H7 (cell line): ENCODE measurements at regions not wholly inside any gene's neighbourhood (a gene's known extent, or its start where the extent isn't known, plus 50 kb on each side); places are given as distances from the start of the nearest gene placed in this dataset.

ENCODE experiments used
- DNase-seq: peaks from one replicate; pipeline ENCODE4 v3.0.0; 2012
- H3K27me3 ChIP-seq: 2 replicates; pipeline ENCODE4 v1.6.0; 2011; ENCODE audit warnings: mild to moderate bottlenecking, low read length; ENCODE audit not compliant: control insufficient read depth, insufficient read depth
- H3K36me3 ChIP-seq: replicated peaks from 2 replicates; pipeline ENCODE4 v1.5.1; 2011; ENCODE audit warnings: low read length; ENCODE audit not compliant: control insufficient read depth, insufficient read depth
- H3K4me3 ChIP-seq: 2 replicates; pipeline ENCODE4 v1.5.1; 2011; ENCODE audit warnings: low read depth, mild to moderate bottlenecking, control low read depth, low read length, moderate library complexity; ENCODE audit not compliant: insufficient read depth

DNA sequence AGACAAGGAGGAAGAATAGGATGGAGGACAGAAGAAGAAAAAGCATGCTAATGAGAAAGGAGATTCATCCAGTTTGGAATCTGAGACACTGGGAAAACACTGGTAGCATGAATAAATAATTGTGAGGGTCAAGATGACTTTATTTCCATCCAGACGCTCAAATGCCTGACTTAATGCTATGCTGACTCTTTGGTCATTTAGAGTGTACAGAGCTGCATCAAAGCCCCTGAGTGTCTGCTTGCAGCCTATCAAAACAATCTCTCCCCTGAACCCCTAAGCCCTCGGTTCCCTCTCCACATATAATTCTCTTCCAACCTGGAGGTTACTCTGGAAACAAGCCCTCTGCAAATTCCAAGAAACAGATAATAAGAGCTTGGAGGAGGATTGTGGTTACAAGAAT is 208.8 kb downstream of the MAGEB17 start:
- H3K4me3 ChIP-seq: no peak overlapping the region
- no peak for DNase-seq
- H3K27me3 ChIP-seq: no peaks in the 10 kb centered on the region
- H3K36me3 ChIP-seq: no peaks in the 10 kb centered on the region

DNA sequence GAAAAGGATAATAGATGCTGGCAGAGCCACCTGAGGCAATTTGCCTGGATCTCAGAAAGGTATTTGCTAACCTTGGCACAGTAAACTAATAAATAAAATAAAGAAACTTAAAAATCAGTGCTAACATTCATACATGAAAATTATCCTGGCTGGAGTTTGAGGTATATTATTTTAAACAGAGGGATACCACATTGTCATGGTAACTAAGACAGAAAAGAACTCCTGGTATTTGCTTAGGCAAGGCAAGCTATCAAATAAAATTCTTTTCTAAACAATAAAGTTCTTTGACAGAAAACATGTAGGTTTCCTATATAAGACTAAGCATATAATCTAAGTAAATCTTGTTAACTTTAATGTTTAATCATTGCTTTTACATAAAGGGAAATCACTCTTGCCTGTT is 218.8 kb downstream of the MAGEB17 start:
- Histone ChIP-seq H3K36me3 (no peaks in the 10 kb centered on the region), H3K27me3 (no peaks in the 10 kb centered on the region), H3K4me3 (no peak overlapping the region)
- DNase-seq: no peak

DNA sequence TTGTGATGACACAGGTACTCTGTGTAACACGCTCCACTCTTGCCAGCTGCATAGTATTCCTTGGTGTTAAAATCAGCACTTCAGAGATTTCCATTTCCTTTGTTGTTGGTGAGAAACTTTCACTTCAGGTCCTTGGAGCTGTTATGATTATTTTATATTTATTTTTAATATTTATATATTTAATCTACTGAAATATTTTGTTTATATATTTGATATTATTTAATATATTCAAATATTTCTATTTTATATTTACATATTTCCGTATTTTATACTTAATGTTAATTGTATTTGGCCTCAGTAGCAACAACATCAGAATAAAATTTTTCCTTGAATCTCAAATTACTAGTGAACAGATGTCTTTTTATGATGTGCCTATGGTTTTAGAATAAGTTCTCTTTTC is 225.3 kb downstream of the MAGEB17 start:
- H3K36me3 ChIP-seq: no peaks in the 10 kb centered on the region
- no peak for DNase-seq
- H3K27me3 ChIP-seq: no peaks in the 10 kb centered on the region
- H3K4me3 ChIP-seq: no peak overlapping the region

GRCh38 chrX:16394290-16394689 is 227.0 kb downstream of the MAGEB17 start:
- no peak overlapping the region for H3K4me3 ChIP-seq
- no peaks in the 10 kb centered on the region for H3K27me3 ChIP-seq
- no peaks in the 10 kb centered on the region for H3K36me3 ChIP-seq
- no peak for DNase-seq

DNA sequence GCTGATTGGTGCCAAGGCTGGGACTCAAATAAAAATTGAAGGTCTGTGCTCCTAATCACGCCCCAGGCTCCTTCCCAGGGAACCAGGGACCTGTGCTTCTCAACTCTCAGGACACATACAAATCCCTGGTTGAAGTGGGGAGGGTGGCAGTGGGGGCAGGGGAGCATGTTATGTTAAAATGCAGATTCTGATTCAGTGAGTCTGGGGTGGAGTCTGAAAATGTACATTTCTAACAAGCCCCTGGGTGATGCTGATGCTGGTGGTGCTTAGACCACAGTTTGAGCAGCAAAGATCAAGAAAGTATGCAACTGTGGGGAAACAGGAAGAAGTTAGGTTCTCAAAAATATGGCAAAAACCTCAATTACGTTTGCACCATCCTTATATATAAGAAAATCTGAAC is 236.5 kb downstream of the MAGEB17 start:
- no peaks in the 10 kb centered on the region for H3K36me3 ChIP-seq
- H3K27me3 ChIP-seq: no peaks in the 10 kb centered on the region
- no peak overlapping the region for H3K4me3 ChIP-seq
- no peak for DNase-seq

- Histone ChIP-seq H3K27me3 (no peaks in the 10 kb centered on the region), H3K4me3 (no peak overlapping the region), H3K36me3 (no peaks in the 10 kb centered on the region)
- no peak for DNase-seq
Observed at GRCh38 chrX:16416588-16416987, 233.4 kb upstream of the S100G start.

GRCh38 chrX:16418650-16419049 is 231.3 kb upstream of the S100G start:
- no peaks in the 10 kb centered on the region for H3K36me3 ChIP-seq
- H3K27me3 ChIP-seq: no peaks in the 10 kb centered on the region
- H3K4me3 ChIP-seq: no peak overlapping the region
- no peak for DNase-seq

DNA sequence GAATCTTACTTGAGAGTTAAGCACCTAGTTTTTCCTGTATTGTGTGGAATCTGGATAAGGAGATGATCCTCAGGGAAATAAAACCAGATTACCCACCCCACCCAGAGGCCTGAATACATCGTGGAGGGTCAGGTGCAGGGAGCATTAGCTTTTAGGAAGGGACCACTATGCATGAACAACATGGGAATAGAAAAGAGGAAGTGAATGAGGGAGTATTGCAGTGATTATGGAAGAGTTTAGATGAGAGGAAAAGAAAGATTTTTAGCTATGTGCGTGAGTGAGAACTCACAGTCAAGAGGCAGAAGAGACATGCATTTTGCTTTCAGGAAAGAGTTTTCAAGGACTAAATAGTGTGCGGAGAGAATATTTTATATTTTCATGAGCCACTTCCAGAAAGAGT is 222.3 kb upstream of the S100G start:
- DNase-seq: no peak
- Histone ChIP-seq H3K36me3 (no peaks in the 10 kb centered on the region), H3K4me3 (no peak overlapping the region), H3K27me3 (no peaks in the 10 kb centered on the region)

DNA sequence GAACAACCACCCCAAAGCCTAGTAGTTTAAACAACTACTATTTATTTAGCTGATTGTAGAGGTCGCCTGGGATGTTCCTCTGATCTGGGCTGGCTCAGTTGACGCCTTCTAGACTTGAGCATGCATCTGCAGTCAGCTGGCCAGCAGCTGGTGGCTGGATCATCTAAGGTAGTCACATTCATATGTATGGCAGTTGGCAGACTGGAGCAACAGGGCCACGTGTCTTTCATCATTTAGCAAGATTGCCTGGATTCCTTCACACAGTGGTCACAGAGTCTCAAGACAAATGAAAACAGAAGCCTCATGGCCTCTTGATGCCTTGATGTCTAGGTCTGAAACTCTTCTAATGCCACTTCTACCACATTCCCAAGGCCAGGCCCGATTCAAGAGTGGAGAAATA is 220.6 kb upstream of the S100G start:
- H3K36me3 ChIP-seq: no peaks in the 10 kb centered on the region
- no peak overlapping the region for H3K4me3 ChIP-seq
- H3K27me3 ChIP-seq: no peaks in the 10 kb centered on the region
- no peak for DNase-seq

- no peaks in the 10 kb centered on the region for H3K27me3 ChIP-seq
- no peak overlapping the region for H3K4me3 ChIP-seq
- DNase-seq: no peak
- no peaks in the 10 kb centered on the region for H3K36me3 ChIP-seq
Observed at GRCh38 chrX:16431266-16431665, 218.7 kb upstream of the S100G start.

DNA sequence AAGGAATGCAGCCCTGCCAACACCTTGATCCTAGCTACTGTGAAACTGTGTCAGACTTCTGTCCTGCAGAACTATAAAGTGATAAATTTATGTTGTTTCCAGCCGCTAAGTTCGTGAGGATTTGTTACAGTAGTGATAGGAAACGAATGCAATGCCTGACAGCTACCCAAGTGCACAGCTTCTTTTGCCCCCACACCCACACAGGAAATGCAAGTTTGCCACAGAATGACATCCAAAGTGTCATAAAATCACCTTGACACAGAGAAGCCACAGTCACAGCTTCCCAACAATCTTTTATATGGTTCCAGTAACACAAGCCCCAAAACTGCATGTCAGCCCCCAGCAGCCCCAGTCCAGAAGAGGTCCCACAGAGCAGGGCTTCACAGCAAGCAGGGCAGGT is 216.9 kb upstream of the S100G start:
- Histone ChIP-seq H3K36me3 (no peaks in the 10 kb centered on the region), H3K27me3 (no peaks in the 10 kb centered on the region), H3K4me3 (no peak overlapping the region)
- no peak for DNase-seq

DNA sequence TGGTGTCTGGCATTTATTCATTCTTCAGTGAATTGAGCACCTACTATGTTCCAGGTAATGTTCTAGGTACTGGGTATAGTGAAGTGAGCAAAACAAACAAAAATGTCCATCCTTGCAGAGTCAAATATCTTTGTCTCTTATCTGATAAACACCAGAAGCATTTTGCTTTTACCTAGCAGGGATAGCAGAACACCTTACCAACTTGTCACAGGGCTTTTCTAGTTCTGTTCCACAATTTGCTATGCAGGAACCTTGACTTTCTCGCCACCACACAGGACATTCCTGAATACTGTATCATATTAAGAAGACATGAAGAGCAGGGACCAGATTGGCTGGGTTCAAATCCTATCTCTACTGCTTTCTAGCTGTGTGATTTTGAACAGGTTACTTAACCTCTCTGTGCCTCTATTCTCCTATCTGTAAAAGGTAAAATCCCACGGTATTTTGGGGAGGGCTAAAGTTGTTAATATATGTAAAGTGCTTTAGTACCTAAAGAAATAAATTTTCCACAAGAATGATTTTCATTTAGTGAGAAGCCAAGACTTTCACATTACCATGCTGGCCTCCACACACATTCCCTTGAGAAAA is 214.5 kb upstream of the S100G start:
- no peaks in the 10 kb centered on the region for H3K27me3 ChIP-seq
- no peak overlapping the region for H3K4me3 ChIP-seq
- H3K36me3 ChIP-seq: no peaks in the 10 kb centered on the region
- DNase-seq: no peak

DNA sequence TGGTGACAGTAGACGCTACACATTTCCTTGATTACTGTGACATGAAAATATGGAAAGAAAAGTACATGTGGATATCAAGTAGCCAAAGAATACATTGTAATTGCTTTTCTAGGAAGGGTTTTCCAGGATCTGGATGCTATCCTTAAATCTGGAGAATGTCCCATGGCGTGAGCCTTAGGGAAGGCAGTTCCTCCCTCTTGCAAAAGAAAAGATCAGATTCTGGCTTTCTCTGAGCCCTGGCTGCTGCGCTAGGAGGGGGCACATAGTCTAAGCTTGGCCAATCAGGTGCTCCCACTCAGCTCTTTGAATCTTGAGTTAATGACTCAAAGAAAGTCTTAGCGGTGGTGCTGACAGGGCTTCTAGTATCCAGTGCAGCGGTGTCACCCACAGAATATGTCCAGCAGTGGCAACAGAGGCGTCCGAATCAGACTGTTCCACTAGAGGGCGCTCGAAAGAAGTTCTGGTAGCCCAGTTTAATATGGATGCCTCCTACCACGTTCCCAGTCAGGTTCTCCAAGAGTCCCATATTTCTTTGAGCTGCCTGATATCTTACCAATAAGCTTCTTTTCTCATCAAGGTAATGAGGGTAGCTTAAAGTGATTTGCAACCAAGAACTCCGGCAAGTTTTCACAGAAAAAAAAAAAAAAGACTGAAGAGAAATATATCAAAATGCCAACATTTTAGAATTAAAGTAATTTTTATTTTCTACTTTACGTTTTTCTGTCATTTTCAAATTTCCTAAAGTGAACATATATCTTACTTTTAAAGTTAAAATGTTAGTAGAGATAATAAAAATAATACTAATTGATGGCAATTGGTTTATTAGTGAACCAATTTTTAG is 213.4 kb upstream of the S100G start:
- Histone ChIP-seq H3K4me3 (no peak overlapping the region), H3K36me3 (no peaks in the 10 kb centered on the region)

GRCh38 chrX:16440446-16440845 is 209.5 kb upstream of the S100G start:
- DNase-seq: no peak
- H3K4me3 ChIP-seq: no peak overlapping the region
- H3K36me3 ChIP-seq: no peaks in the 10 kb centered on the region
- no peaks in the 10 kb centered on the region for H3K27me3 ChIP-seq

More for the DNA sequence above, 213.4 kb upstream of the S100G start:
- DNase-seq: peak; percentile 54
- no peaks in the 10 kb centered on the region for H3K27me3 ChIP-seq

DNA sequence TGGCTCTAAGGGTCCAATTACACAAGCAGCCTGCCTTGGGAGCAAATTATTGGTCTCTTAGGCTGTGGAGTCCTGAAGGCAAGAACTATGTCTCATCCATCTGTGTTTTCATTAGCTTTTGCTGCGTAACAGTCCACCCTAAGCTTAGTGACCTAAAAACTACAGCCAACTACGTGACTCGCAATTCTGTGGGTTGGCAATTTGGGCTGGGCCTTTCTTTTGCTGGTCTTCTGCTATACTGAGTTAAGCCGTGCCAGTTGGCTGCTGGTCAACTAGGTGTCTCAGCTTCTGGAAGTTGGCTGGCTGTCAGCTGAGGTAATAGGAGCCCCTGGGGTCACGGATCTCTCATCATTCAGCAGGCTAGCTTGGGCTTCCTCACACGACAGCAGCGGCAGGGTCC is 205.6 kb upstream of the S100G start:
- H3K4me3 ChIP-seq: no peak overlapping the region
- DNase-seq: no peak
- H3K27me3 ChIP-seq: no peaks in the 10 kb centered on the region
- H3K36me3 ChIP-seq: no peaks in the 10 kb centered on the region
